Gastrocnemius medialis (tissue), 4 donors: ENCODE measurements at regions not wholly inside any gene's neighbourhood (a gene's known extent, or its start where the extent isn't known, plus 50 kb on each side); places are given as distances from the start of the nearest gene placed in this dataset.

Source experiments
- CTCF ChIP-seq, 5 experiments: fragments of 450-650 bp in 3 of 5; fragments of 200-600 bp in 2 of 5; sonication (generic) in 2 of 5; IDR thresholded peaks in 4 of 5; conservative IDR thresholded peaks in 1 of 5; 1 replicate in 4 of 5; 2 replicates in 1 of 5; pipeline ENCODE4 v1.5.1; 2016 to 2019; ENCODE audit warnings: antibody characterized with exemption in 5 of 5, mild to moderate bottlenecking in 3 of 5, moderate library complexity in 3 of 5
- POLR2A ChIP-seq, 2 donors: fragments of 450-650 bp; IDR thresholded peaks; one replicate each; pipeline ENCODE4 v1.6.1; 2017; ENCODE audit warnings: antibody characterized with exemption in 2 of 2, mild to moderate bottlenecking in 2 of 2, moderate library complexity in 2 of 2

GRCh38 chr9:30943446-30944224 is 1440.8 kb upstream of the ACO1 start:
- TF ChIP-seq CTCF (IDR thresholded peaks at IDR 0.05 in 4 of 5, conservative IDR thresholded peaks at IDR 0.05 in 1 of 5) (no peak), POLR2A (IDR thresholded peaks at IDR 0.05) (no peak)
